ENCODE measurements at regions not wholly inside any gene's neighbourhood (a gene's known extent, or its start where the extent isn't known, plus 50 kb on each side); places are given as distances from the start of the nearest gene placed in this dataset.

GRCh38 chr5:54390015-54390414 is 65.5 kb upstream of the HSPB3 start (continued):
- peak; percentile 79 for TF ChIP-seq ZNF316 (IDR thresholded peaks at IDR 0.05)
- TF ChIP-seq EHMT2 (IDR thresholded peaks at IDR 0.05), result peak; percentile 56; the same call in 1 of the 2 replicates
- peak; percentile 94 for TF ChIP-seq ATF7 (IDR thresholded peaks at IDR 0.05)
- TF ChIP-seq CBFA2T2 (conservative IDR thresholded peaks at IDR 0.05), result peak; percentile 50
- peak; percentile 89 for TF ChIP-seq JUND (IDR thresholded peaks at IDR 0.05; ENCODE audit: borderline replicate concordance, low read depth, low read length)
- peak; percentile 85; the same call in 1 of the 3 replicates for TF ChIP-seq JUND (tag; IDR thresholded peaks at IDR 0.05; ENCODE audit: borderline replicate concordance, low read depth, low read length)
- TF ChIP-seq ATF1 (CRISPR knock-in tag; IDR thresholded peaks at IDR 0.05), result no peak
- peak; percentile 66; the same call in 1 of the 2 replicates for TF ChIP-seq ATF1 (tag; IDR thresholded peaks at IDR 0.05)
- TF ChIP-seq C11orf30 (IDR thresholded peaks at IDR 0.05; ENCODE audit: low read depth), result peak; percentile 60; the same call in 1 of the 2 replicates
- TF ChIP-seq SOX6 (IDR thresholded peaks at IDR 0.05), result peak; percentile 14; the same call in 1 of the 2 replicates
- peak in 1 of 2 experiments; percentile 34; a peak in 1 of 4 replicates for TF ChIP-seq RCOR1 (IDR thresholded peaks at IDR 0.05; ENCODE audit: borderline replicate concordance in 1 of 2, low read depth in 2 of 2, low read length in 2 of 2)
- TF ChIP-seq MAFK (IDR thresholded peaks at IDR 0.05; ENCODE audit: low read length), result peak; percentile 35; the same call in 1 of the 2 replicates
- TF ChIP-seq ARID3A (IDR thresholded peaks at IDR 0.05; ENCODE audit: borderline replicate concordance, low read depth, low read length), result peak; percentile 94
- TF ChIP-seq NFIC (IDR thresholded peaks at IDR 0.05), result peak; percentile 96
- TF ChIP-seq FOXJ2 (tag; IDR thresholded peaks at IDR 0.05), result 0 out of 2 replicates have a peak, but pooled peaks have one; percentile 32
- TF ChIP-seq CBFA2T3 (IDR thresholded peaks at IDR 0.05), result peak; percentile 74
- TF ChIP-seq POLR2AphosphoS5 (IDR thresholded peaks at IDR 0.05; ENCODE audit: control insufficient read depth, insufficient read depth, low read depth, low read length), result peak; percentile 58; the same call in 1 of the 2 replicates
- TF ChIP-seq DPF2 (IDR thresholded peaks at IDR 0.05), result peak; percentile 68
- TF ChIP-seq SIRT6 (IDR thresholded peaks at IDR 0.05; ENCODE audit: low read depth, low read length), result no peak
- TF ChIP-seq NR3C1 (CRISPR knock-in tag; IDR thresholded peaks at IDR 0.05), result no peak
- TF ChIP-seq SAFB (IDR thresholded peaks at IDR 0.05; ENCODE audit: borderline replicate concordance, low read depth, low read length), result no peak
- no peak for TF ChIP-seq ZNF232 (CRISPR knock-in tag; IDR thresholded peaks at IDR 0.05)
- TF ChIP-seq SMARCA4 (IDR thresholded peaks at IDR 0.05), result peak; percentile 68
- TF ChIP-seq FOS (IDR thresholded peaks at IDR 0.05; ENCODE audit: extremely low read depth, insufficient read length), result no peak
- peak; percentile 72 for TF ChIP-seq JUN (IDR thresholded peaks at IDR 0.05; ENCODE audit: borderline replicate concordance, low read depth, low read length)
- TF ChIP-seq JUN (CRISPR knock-in tag; IDR thresholded peaks at IDR 0.05; ENCODE audit: borderline replicate concordance), result no peak
- TF ChIP-seq MAFG (tag; conservative IDR thresholded peaks at IDR 0.05), result peak; percentile 65
- TF ChIP-seq TBP (optimal IDR thresholded peaks at IDR 0.05; ENCODE audit: low read depth, low read length), result peak; percentile 18
- TF ChIP-seq TCF3 (CRISPR knock-in tag; IDR thresholded peaks at IDR 0.05), result peak; percentile 30; the same call in 1 of the 2 replicates
- TF ChIP-seq ATF3 (IDR thresholded peaks at IDR 0.05), result peak; percentile 89
- TF ChIP-seq ATF3 (CRISPR knock-in tag; conservative IDR thresholded peaks at IDR 0.05), result no peak
- 0 out of 2 replicates have a peak, but pooled peaks have one; percentile 40 for TF ChIP-seq NCOR1 (IDR thresholded peaks at IDR 0.05)
- TF ChIP-seq CBX2 (IDR thresholded peaks at IDR 0.05; ENCODE audit: insufficient read depth, low read length, poor library complexity, severe bottlenecking), result no peak
- peak in 1 of 2 experiments; percentile 9; a peak in 1 of 4 replicates for TF ChIP-seq TRIM24 (IDR thresholded peaks at IDR 0.05)
